Body of pancreas (tissue), 4 donors: ENCODE measurements at regions not wholly inside any gene's neighbourhood (a gene's known extent, or its start where the extent isn't known, plus 50 kb on each side); places are given as distances from the start of the nearest gene placed in this dataset.

Source experiments
- ATAC-seq: fragments of 150-250 bp; one replicate; pipeline ENCODE4 v1.9.1; 2016
- DNase-seq, 4 donors: peaks; one replicate each; pipeline ENCODE4 v3.0.0-alpha.2; 2019
- H3K27ac ChIP-seq, 4 donors: fragments of 200-600 bp; sonication (generic); 1 replicate in 3 of 4; 2 replicates in 1 of 4; pipeline versions ENCODE4 v1.5.1 to v1.6.1; 2016 to 2019; ENCODE audit warnings: mild to moderate bottlenecking in 1 of 4, mixed read lengths in 1 of 4, moderate library complexity in 1 of 4
- H3K27me3 ChIP-seq, 2 donors: fragments of 200-600 bp; sonication (generic); one replicate each; pipeline ENCODE4 v1.6.0; 2016; ENCODE audit warnings: mild to moderate bottlenecking in 1 of 2
- H3K36me3 ChIP-seq, 2 donors: fragments of 200-600 bp; sonication (generic); replicated peaks in 1 of 2; 2 replicates each; pipeline ENCODE4 v1.5.1; 2016; ENCODE audit warnings: low read depth in 2 of 2; ENCODE audit not compliant: insufficient read depth in 1 of 2
- H3K4me1 ChIP-seq: fragments of 200-600 bp; sonication (generic); one replicate; pipeline ENCODE4 v1.6.0; 2016
- H3K4me3 ChIP-seq, 2 donors: fragments of 200-600 bp; sonication (generic); 1 replicate in 1 of 2; 2 replicates in 1 of 2; pipeline ENCODE4 v1.5.1; 2016 to 2019
- H3K9me3 ChIP-seq, 3 donors: fragments of 200-600 bp; sonication (generic); 1 replicate in 2 of 3; 2 replicates in 1 of 3; pipeline ENCODE4 v1.5.1; 2016
- POLR2A ChIP-seq, 3 donors: fragments of 450-650 bp; IDR thresholded peaks; one replicate each; pipeline ENCODE4 v1.6.1; 2016; ENCODE audit warnings: antibody characterized with exemption in 3 of 3, mild to moderate bottlenecking in 2 of 3
- WGBS, 2 donors: methylation state at CpG; one replicate each; pipeline ENCODE4 v1.1.5; 2017; 5-methylcytosine and 5-hydroxymethylcytosine counted together
- intact Hi-C: fragments of 100-400 bp; cut with DNase I; formaldehyde crosslinking; loops from one replicate; pipeline ENCODE4 v1.15.1; 2023
- TF ChIP-seq, protein P1 (sequence below), 7 experiments: fragments of 450-650 bp in 4 of 7; fragments of 200-600 bp in 3 of 7; sonication (generic) in 3 of 7; IDR thresholded peaks; one replicate each; pipeline ENCODE4 v1.5.1; 2016 to 2019; ENCODE audit warnings: antibody characterized with exemption in 7 of 7

DNA sequence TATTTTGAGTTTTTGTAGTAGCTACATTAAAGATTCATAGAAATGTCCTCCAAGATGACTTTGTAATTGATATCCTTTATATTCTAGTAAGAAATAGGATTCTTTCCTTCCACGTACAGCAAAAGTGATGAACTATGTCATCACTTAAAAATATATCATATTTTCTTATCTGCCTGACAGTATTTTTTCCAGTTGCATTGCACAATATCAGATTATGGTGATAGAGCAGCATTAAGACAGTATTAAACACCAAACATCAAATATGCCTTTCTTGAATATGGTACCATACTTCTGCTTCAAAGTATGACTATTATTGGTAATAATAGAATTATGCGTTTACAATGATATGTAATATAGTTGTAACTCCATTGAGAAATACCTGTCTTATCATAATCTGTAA lies 919.8 kb upstream of the EDIL3 start:
- DNase-seq (no peak), ATAC-seq (no peak)
- TF ChIP-seq, protein P1, sequence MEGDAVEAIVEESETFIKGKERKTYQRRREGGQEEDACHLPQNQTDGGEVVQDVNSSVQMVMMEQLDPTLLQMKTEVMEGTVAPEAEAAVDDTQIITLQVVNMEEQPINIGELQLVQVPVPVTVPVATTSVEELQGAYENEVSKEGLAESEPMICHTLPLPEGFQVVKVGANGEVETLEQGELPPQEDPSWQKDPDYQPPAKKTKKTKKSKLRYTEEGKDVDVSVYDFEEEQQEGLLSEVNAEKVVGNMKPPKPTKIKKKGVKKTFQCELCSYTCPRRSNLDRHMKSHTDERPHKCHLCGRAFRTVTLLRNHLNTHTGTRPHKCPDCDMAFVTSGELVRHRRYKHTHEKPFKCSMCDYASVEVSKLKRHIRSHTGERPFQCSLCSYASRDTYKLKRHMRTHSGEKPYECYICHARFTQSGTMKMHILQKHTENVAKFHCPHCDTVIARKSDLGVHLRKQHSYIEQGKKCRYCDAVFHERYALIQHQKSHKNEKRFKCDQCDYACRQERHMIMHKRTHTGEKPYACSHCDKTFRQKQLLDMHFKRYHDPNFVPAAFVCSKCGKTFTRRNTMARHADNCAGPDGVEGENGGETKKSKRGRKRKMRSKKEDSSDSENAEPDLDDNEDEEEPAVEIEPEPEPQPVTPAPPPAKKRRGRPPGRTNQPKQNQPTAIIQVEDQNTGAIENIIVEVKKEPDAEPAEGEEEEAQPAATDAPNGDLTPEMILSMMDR (IDR thresholded peaks at IDR 0.05): no peak
- no peak for TF ChIP-seq POLR2A (IDR thresholded peaks at IDR 0.05)
- 62 to 66% methylated on average over 2 of the region's 2 CpGs for WGBS, 2 donors
- intact Hi-C loops: no loop called here
- Histone ChIP-seq H3K27ac (no peak overlapping the region), H3K27me3 (no peaks in the 10 kb centered on the region), H3K4me3 (no peak overlapping the region), H3K4me1 (no peaks in the 10 kb centered on the region), H3K36me3 (no peaks in the 10 kb centered on the region), H3K9me3 (no peaks in the 10 kb centered on the region)

DNA sequence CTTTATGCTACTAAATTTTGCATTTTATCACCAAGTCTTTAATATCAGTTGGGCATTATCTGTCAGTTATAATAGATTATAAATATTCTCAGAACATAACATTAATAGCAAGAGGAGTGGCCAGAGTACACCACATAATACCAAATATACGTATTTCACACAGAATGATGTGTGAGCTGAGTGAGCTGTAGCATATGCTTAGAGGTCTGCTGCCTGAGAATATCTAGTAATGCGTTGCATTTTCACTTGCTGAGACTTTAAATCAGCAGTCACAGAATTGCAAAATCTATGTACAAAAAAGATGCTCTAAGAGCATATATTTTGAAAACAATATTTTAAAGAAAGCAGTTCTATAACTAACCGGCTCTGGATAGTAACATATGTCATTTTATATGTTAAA lies 921.1 kb upstream of the EDIL3 start:
- ATAC-seq: no peak
- H3K4me1 ChIP-seq: no peaks in the 10 kb centered on the region
- 77 to 82% methylated on average over 3 of the region's 3 CpGs for whole genome bisulfite sequencing, 2 donors
- DNase-seq: no peak
- H3K27me3 ChIP-seq: no peaks in the 10 kb centered on the region
- intact Hi-C loops: no loop called here
- no peaks in the 10 kb centered on the region for H3K36me3 ChIP-seq
- no peak overlapping the region for H3K27ac ChIP-seq
- H3K9me3 ChIP-seq: no peaks in the 10 kb centered on the region
- TF ChIP-seq, protein P1 (IDR thresholded peaks at IDR 0.05): no peak
- no peak for TF ChIP-seq POLR2A (IDR thresholded peaks at IDR 0.05)
- no peak overlapping the region for H3K4me3 ChIP-seq

DNA sequence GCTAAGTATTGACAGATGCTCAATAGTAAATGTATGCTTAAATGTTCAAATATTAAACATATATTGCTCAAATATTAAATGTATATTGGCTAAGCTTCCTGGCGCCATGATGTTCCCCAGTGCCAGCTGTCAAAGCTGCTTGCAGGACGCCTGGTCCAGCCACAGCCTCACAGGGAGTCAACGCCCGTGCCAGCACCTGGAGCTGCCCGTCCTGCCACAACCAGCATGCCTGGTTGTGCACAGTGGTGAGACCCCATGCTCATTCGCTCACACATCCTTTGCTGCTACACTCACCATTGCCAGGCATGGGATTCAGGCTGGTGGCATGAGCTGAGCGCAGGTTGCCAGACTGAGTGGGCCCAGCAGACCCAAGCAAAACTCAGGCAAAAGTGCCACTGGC lies 926.9 kb upstream of the EDIL3 start:
- Histone ChIP-seq H3K4me3 (no peak overlapping the region), H3K27ac (no peak overlapping the region), H3K27me3 (no peaks in the 10 kb centered on the region), H3K4me1 (no peaks in the 10 kb centered on the region), H3K36me3 (no peaks in the 10 kb centered on the region), H3K9me3 (no peaks in the 10 kb centered on the region)
- TF ChIP-seq, protein P1 (IDR thresholded peaks at IDR 0.05): no peak
- no peak for TF ChIP-seq POLR2A (IDR thresholded peaks at IDR 0.05)
- intact Hi-C loops: no loop called here
- WGBS, 2 donors: 70 to 75% methylated on average over 7 of the region's 7 CpGs
- DNase-seq (no peak), ATAC-seq (no peak)

DNA sequence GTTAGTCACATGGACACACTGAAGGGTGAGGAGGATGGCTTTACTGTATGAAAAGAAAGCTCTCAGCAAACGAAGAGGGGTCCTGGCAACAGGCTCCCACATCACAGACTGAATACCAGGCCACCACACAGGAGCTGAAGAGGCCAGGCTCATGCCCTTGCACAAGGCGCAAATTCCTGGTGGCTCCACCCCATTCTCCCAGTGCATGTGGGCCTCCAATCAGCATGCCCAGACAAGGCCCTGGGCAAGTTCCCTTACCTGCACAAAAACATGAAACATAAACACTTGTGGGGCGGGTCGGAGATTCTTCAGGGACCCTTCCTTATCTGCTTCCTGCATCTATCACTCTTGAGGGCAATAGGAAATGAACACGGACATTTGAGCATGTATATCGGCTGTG lies 935.8 kb upstream of the EDIL3 start:
- no peaks in the 10 kb centered on the region for H3K27me3 ChIP-seq
- TF ChIP-seq, protein P1 (IDR thresholded peaks at IDR 0.05): no peak
- no peak for TF ChIP-seq POLR2A (IDR thresholded peaks at IDR 0.05)
- H3K27ac ChIP-seq: no peak overlapping the region
- intact Hi-C loops: no loop called here
- H3K4me1 ChIP-seq: no peaks in the 10 kb centered on the region
- WGBS, 2 donors: 77 to 83% methylated on average over 6 of the region's 6 CpGs
- DNase-seq: no peak
- no peaks in the 10 kb centered on the region for H3K9me3 ChIP-seq
- H3K36me3 ChIP-seq: no peaks in the 10 kb centered on the region
- no peak for ATAC-seq
- H3K4me3 ChIP-seq: no peak overlapping the region

DNA sequence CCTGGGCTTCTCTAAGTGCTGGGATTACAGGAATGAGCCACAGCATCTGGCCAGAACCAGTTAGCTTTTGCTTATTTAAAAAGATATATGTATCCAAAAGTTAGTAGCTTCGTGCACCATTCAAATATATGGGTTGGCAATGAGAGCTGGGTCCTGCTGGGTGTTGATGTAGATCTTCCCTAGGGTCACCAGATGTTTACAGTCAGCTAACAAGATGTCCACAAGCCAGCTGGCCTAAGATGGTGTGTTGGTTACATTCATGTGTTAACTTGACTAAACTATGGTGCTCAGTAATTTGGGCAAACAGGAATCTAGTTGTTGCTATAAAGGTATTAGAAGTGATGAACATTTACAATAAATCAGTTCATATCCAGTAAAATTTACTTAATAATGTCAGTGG lies 948.6 kb upstream of the EDIL3 start:
- ATAC-seq (no peak), DNase-seq (no peak)
- H3K27ac ChIP-seq: no peak overlapping the region
- H3K36me3 ChIP-seq: no peaks in the 10 kb centered on the region
- 81 to 100% methylated on average over 1 of the region's 1 CpG for WGBS, 2 donors
- no peak for TF ChIP-seq POLR2A (IDR thresholded peaks at IDR 0.05)
- TF ChIP-seq, protein P1 (IDR thresholded peaks at IDR 0.05): no peak
- H3K27me3 ChIP-seq: no peaks in the 10 kb centered on the region
- no peaks in the 10 kb centered on the region for H3K9me3 ChIP-seq
- H3K4me1 ChIP-seq: no peaks in the 10 kb centered on the region
- intact Hi-C loops: no loop called here
- no peak overlapping the region for H3K4me3 ChIP-seq
